Ammon's horn (tissue), 1 donor: ENCODE measurements at regions not wholly inside any gene's neighbourhood (a gene's known extent, or its start where the extent isn't known, plus 50 kb on each side); places are given as distances from the start of the nearest gene placed in this dataset.

Experiments used
- DNase-seq: peaks from one replicate; pipeline ENCODE4 v3.0.0-alpha.2; 2016; ENCODE audit warnings: low spot score

DNA sequence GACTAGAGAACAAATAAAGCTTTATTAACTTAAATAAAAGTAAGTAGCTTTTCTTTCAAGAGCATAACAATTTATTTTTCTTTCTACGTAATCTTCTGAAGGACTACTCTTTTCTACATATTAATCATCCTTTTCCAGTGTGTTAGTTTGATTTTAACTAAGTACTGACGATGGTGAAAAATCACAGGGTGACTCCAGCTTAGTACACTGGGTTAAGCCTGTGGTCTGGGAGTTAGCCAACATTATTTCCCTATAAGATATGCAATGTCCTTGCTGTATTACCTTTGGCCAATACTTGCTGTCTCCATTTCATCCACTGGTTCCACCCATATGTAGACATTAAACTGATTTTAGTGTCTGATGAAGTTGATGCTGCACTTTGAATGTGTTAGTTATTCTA is 508.6 kb upstream of the SUCLG2 start:
- DNase-seq, result no peak

DNA sequence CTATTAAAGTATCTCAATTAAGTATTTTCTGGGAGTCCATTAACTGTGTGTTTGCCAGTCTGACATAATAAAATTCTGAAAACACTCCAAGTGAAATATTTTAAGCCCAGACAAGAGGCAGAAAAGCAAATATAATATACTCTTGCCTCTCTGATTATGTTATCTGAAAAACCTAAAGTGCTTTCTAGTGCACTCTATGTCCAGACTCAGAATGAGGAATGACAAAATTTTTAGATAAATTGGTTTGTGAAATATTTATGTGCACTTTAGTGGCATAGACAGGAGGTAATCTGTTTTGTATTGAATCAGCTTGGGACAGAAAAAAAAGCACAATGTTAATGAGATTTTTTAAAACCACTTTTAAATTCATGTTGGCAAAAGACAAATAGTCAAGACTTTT is 508.2 kb upstream of the SUCLG2 start:
- no peak for DNase-seq

DNA sequence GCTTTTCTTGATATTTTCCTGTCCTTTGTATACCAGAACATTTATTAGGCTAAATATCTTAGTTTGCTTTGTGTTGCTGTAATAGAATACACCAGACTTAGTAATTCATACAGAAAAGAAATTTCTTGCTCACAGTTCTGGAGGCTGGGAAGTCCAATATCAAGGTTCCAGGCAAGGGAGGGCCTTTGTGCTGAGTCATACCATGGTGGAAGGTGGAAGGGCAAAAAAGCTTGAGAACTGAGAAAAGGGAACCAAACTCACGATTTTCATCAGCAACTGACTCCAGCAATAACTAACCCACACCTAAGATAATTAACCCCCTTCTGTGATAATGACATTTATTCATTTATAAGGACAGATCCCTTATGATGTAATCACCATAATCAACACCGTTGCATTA is 496.9 kb upstream of the SUCLG2 start:
- DNase-seq, result no peak

GRCh38 chr3:68148447-68148846 is 494.0 kb upstream of the SUCLG2 start:
- DNase-seq, result peak; percentile 23

GRCh38 chr3:68142441-68142840 is 488.0 kb upstream of the SUCLG2 start:
- DNase-seq, result peak; percentile 30

DNA sequence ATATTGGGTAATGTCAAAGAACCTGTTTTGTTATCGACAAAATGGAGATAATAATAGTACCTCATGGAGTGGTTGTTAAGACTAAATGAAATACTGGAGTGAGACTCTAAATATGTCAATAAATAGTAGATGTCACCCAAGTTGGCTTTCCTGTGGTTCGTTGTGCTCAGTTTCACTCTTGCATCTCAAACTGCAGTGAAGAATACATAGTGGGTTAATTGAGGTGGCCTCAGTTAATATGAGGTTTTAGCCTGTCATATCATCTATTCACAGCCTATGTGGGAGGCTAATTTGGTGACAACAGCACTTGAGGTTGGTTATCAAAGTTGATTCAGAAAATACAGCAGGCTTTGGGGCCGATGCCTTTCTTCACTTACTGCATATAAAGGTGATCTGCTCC is 485.5 kb upstream of the SUCLG2 start:
- no peak for DNase-seq

GRCh38 chr3:68136411-68136810 is 482.0 kb upstream of the SUCLG2 start:
- peak; percentile 22 for DNase-seq

DNA sequence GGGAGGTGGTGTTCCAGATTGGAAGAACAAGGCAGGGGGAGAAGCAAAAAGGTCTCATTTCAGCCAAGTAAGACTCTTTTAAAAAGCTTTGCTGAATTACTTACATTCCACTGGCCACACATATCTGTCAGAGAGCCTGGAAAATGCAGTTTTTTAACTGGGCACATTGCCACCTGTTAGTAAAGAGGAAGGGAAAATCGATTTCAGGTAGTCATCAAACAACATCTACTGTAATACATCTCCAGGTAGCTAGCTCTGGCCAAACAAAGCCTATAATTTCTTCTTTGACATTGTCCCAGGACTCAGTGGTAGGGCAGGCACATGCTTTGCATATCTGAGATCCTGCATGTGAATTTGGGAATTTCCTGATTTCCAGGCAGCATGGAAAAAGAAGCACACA is 480.7 kb upstream of the SUCLG2 start:
- no peak for DNase-seq

DNA sequence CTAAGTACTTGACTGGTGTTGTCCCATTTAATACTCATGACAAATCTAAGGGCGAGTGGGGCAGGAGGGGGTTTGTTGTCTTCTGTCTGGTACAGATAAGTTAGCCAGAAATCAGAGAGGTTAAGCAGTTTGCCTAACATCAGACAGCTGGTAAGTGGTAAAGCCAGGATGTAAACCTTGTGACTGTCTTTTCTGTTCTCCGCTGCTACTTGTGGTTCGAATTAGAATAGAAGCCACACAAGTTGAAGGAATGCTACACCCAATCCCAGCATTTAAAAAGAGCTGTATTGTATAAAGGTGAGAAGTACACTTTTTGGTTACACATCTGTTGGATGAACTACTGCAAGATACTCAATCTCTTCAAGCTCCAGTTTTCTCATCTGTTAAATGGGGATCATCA is 474.7 kb upstream of the SUCLG2 start:
- DNase-seq, result no peak

DNA sequence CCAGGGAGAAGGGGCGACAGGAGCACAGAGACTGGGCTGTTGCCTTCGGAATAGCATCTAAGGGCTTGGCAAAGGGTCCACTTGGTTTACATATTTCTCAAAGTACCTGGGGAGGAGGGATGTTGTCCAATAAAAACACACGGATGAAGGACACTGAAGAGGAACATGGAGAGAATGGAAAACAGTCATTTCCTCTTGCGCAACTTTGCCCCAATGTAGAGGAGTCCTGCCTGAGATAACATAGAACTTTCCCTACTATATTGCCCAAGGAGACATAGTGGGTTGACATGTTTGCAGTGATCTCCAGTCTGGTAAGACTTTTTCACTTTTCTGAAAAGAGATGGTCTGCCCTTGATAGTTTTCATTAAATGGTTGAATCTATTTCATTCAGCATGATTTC is 468.8 kb upstream of the SUCLG2 start:
- no peak for DNase-seq

GRCh38 chr3:68121287-68121686 is 466.9 kb upstream of the SUCLG2 start:
- peak; percentile 34 for DNase-seq

GRCh38 chr3:68116580-68116979 is 462.2 kb upstream of the SUCLG2 start:
- DNase-seq, result no peak

DNA sequence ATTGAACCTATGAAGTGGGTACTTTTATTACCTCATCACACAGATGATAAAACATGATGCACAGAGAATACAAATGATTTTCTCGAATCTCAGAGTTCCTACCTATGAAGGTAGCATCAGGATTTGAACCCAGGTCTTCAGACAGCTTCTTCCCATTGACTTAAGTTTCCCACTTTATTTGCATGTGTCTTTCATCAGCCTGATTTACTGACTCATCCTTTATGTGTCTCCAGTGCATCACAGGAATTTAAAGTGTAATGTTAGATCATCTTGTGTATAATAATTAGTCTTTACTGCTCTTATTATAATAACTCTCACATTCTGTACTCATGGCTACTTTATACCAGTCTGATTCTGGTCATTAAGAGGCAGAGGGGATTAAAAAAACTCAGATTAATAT is 449.4 kb upstream of the SUCLG2 start:
- no peak for DNase-seq

- DNase-seq, result no peak
Observed at GRCh38 chr3:68090571-68090970, 436.2 kb upstream of the SUCLG2 start.

- DNase-seq, result no peak
Observed at GRCh38 chr3:68089572-68090011, 435.2 kb upstream of the SUCLG2 start.

DNA sequence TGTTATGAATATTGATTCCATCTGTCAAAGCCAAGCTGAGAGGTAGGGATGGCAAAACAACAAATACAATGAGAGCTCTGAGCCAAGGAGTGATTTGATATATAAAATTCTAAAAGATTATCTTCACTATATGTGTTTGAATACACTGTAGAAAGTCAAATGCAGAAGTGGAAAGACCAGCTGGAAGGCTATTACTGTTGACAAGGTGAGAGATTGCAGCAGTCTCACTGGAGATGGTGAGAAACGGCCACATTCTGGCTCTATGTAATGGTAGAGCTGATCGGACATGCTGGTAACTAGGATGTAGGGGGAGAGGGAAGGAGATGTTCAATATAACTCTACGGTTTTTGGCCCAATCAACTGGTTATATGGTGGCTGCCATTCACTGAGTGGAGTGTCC is 434.2 kb upstream of the SUCLG2 start:
- no peak for DNase-seq

DNA sequence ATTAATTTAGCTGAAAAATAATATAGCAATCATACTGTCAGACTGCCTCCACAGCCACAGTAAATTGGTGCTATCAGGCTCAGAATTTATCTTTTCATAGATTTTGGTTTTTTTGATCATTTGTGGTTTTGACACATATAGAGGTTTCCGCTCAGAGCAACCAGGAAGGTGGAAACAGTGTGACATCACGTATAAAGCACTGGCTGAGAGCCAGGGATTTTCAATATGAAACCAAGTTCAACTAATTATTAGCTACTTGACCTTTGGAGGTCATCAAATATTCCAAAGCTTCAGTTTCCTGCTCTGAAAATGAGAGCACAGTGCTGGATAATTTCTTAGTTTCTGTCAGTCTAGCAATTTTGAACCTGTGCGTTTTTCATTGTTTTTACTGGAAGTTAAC is 433.8 kb upstream of the SUCLG2 start:
- no peak for DNase-seq

DNA sequence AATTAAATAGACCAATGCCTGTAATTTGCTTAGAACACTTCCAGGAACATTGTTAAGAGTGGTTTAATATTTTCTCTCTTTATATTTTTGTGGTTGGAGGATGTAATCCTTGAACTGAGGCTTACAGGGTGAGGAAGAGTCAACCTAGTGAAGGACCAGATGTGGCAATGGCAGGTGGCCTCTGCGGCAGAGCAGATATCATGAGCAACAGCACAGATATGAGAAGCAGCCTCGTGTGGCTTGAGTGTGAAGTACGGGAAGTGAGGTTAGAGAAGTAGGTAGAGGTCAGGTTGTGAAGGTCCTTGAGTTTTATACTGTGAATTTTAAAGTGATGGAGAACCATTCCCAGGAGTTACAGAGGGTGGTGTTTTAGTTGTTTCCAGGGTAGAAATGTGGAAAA is 417.6 kb upstream of the SUCLG2 start:
- no peak for DNase-seq

GRCh38 chr3:68070186-68070585 is 415.8 kb upstream of the SUCLG2 start:
- no peak for DNase-seq

DNA sequence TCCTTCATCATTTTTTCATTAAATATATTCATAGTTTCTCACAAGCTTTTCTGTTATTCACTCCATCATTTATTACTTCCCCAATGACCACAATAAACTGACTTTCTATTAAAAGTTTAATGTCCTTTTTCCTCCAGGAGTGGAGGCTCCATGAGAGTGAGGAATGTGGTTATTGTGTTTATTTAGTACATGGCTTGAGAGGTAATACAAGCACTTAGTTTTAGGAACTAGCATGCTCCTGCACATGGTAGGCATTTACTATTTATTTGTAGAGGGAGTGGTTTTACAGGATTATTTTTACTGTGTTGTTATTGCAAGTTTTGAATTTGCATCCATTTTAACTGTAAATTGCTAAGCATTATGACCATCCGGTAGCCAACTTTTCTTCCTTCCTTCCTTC is 412.9 kb upstream of the SUCLG2 start:
- no peak for DNase-seq

GRCh38 chr3:68062926-68063325 is 408.5 kb upstream of the SUCLG2 start:
- no peak for DNase-seq

DNA sequence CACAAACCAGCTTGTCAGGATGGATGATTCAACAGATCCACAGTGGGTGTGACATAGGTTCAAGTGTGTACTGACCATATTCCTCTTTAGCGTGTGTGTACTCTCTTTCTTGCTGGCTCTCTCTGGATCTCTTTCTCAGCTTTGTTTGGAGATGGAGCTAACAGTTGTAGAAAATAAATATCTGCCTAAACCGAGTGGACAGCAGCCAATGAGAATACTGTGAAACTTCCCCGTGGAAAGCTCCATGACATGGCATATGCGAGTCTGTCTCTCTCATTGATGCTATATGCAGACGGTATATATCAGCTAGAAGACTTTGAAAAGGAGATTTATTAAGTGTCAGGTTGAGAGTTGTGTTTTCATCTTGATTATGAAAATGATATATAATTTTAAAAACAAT is 406.5 kb upstream of the SUCLG2 start:
- no peak for DNase-seq

- DNase-seq, result no peak
Observed at GRCh38 chr3:68060191-68060590, 405.8 kb upstream of the SUCLG2 start.

DNA sequence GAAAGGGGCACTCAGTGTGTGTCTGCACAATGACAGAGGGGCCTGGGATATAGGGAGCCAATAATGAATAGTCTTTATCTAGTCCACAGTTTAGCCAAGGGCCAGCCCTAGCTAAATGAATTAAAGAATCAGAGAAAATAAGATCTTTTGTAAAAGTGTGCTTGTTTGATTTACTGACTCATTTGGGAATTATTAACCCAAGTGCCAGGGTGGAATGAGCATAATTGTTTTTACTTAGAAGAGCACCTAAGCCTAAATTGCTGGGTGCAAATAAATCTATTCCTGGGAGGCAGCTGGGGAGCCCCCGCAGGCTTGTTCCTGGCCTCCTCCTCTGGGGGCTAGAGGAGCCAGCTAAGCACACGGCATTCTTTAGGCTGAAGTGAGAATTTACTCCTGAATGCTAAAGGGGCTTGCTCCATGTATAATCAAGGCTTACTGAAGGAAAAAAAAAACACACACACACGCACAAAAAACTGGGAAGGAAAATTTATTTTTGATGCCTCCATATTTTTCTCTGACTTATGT is 405.3 kb upstream of the SUCLG2 start:
- no peak for DNase-seq
